HEK293 (cell line): ENCODE measurements at regions not wholly inside any gene's neighbourhood (a gene's known extent, or its start where the extent isn't known, plus 50 kb on each side); places are given as distances from the start of the nearest gene placed in this dataset.

ENCODE experiments used
- ZBTB17 ChIP-seq: fragments of 450-650 bp; formaldehyde crosslinking; IDR thresholded peaks from 2 replicates; pipeline ENCODE4 v1.5.1; 2016; ENCODE audit warnings: missing biosample characterization, missing genetic modification characterization
- ZBTB21 ChIP-seq: fragments of 450-650 bp; formaldehyde crosslinking; IDR thresholded peaks from 2 replicates; pipeline ENCODE4 v1.5.1; 2017; ENCODE audit warnings: missing biosample characterization, missing genetic modification characterization
- ZFP37 ChIP-seq: fragments of 450-650 bp; formaldehyde crosslinking; IDR thresholded peaks from 2 replicates; pipeline ENCODE4 v1.5.1; 2016; ENCODE audit warnings: missing biosample characterization, missing genetic modification characterization
- ZNF121 ChIP-seq: fragments of 450-650 bp; formaldehyde crosslinking; IDR thresholded peaks from 2 replicates; pipeline ENCODE4 v1.5.1; 2016; ENCODE audit warnings: missing biosample characterization, missing genetic modification characterization
- ZNF155 ChIP-seq: fragments of 450-650 bp; formaldehyde crosslinking; IDR thresholded peaks from 2 replicates; pipeline ENCODE4 v1.5.1; 2016; ENCODE audit warnings: missing biosample characterization, missing genetic modification characterization
- ZNF214 ChIP-seq: fragments of 450-650 bp; formaldehyde crosslinking; IDR thresholded peaks from 2 replicates; pipeline ENCODE4 v1.5.1; 2017; ENCODE audit warnings: missing biosample characterization, mild to moderate bottlenecking, missing genetic modification characterization, borderline replicate concordance
- ZNF274 ChIP-seq, 2 experiments: fragments of 200-500 bp in 1 of 2; fragments of 450-650 bp in 1 of 2; sonication (Bioruptor generic) in 1 of 2; formaldehyde crosslinking in 1 of 2; IDR thresholded peaks; 2 replicates each; pipeline versions ENCODE4 v1.5.1 to v1.6.1; 2014 to 2016; ENCODE audit warnings: borderline replicate concordance in 1 of 2, inconsistent platforms in 1 of 2, low read length in 1 of 2, missing biosample characterization in 1 of 2, missing genetic modification characterization in 1 of 2
- ZNF324 ChIP-seq: fragments of 450-650 bp; formaldehyde crosslinking; IDR thresholded peaks from 2 replicates; pipeline ENCODE4 v1.5.1; 2016; ENCODE audit warnings: missing biosample characterization, missing genetic modification characterization
- ZNF354C ChIP-seq: fragments of 450-650 bp; formaldehyde crosslinking; IDR thresholded peaks from 2 replicates; pipeline ENCODE4 v1.5.1; 2016; ENCODE audit warnings: missing biosample characterization, missing genetic modification characterization, low read depth, borderline replicate concordance
- ZNF768 ChIP-seq: fragments of 450-650 bp; formaldehyde crosslinking; IDR thresholded peaks from 2 replicates; pipeline ENCODE4 v1.5.1; 2018; ENCODE audit warnings: missing biosample characterization, mild to moderate bottlenecking, missing genetic modification characterization
- TF ChIP-seq, protein P1 (sequence below): fragments of 450-650 bp; formaldehyde crosslinking; IDR thresholded peaks from 2 replicates; pipeline ENCODE4 v1.5.1; 2016; ENCODE audit warnings: missing biosample characterization, missing genetic modification characterization
- TF ChIP-seq, protein P2 (sequence below): fragments of 450-650 bp; formaldehyde crosslinking; optimal IDR thresholded peaks from 2 replicates; pipeline ENCODE3; 2016; ENCODE audit warnings: missing biosample characterization, mild to moderate bottlenecking, missing genetic modification characterization
- TF ChIP-seq, protein P3 (sequence below): fragments of 450-650 bp; formaldehyde crosslinking; IDR thresholded peaks from 2 replicates; pipeline ENCODE4 v1.5.0; 2017; ENCODE audit warnings: missing biosample characterization, missing genetic modification characterization, borderline replicate concordance

DNA sequence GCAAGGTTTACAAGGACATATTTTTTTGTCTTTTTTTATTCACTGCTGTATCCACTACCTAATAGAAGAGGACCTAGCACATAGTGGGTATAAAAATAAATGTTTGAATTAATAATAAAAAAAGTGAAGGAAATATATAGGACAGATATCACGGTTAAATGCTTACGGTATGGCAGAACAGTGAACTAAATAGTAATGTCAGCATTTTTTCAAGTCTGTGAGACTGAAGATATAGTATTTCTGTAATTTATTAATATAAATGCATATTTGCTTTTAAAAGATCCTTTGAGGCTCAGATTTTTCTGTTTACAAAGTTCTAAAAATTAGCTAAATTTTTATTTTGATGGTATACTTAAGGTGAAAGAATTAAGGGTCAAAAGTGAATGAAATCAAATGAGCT, 68.6 kb upstream of the CNTN5 start:
- no peak for TF ChIP-seq ZBTB21 (tag by site-specific recombination)
- TF ChIP-seq ZNF354C (tag by site-specific recombination), result no peak
- TF ChIP-seq, protein P1, sequence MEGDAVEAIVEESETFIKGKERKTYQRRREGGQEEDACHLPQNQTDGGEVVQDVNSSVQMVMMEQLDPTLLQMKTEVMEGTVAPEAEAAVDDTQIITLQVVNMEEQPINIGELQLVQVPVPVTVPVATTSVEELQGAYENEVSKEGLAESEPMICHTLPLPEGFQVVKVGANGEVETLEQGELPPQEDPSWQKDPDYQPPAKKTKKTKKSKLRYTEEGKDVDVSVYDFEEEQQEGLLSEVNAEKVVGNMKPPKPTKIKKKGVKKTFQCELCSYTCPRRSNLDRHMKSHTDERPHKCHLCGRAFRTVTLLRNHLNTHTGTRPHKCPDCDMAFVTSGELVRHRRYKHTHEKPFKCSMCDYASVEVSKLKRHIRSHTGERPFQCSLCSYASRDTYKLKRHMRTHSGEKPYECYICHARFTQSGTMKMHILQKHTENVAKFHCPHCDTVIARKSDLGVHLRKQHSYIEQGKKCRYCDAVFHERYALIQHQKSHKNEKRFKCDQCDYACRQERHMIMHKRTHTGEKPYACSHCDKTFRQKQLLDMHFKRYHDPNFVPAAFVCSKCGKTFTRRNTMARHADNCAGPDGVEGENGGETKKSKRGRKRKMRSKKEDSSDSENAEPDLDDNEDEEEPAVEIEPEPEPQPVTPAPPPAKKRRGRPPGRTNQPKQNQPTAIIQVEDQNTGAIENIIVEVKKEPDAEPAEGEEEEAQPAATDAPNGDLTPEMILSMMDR (tag by site-specific recombination), result no peak
- TF ChIP-seq ZFP37 (tag by site-specific recombination), result no peak
- TF ChIP-seq ZBTB17 (tag by site-specific recombination), result no peak
- no peak for TF ChIP-seq ZNF274 (IDR thresholded peaks at IDR 0.05; ENCODE audit: low read length)
- TF ChIP-seq ZNF274 (tag by site-specific recombination; IDR thresholded peaks at IDR 0.05; ENCODE audit: borderline replicate concordance), result no peak
- no peak for TF ChIP-seq ZNF155 (tag by site-specific recombination)
- TF ChIP-seq, protein P2, sequence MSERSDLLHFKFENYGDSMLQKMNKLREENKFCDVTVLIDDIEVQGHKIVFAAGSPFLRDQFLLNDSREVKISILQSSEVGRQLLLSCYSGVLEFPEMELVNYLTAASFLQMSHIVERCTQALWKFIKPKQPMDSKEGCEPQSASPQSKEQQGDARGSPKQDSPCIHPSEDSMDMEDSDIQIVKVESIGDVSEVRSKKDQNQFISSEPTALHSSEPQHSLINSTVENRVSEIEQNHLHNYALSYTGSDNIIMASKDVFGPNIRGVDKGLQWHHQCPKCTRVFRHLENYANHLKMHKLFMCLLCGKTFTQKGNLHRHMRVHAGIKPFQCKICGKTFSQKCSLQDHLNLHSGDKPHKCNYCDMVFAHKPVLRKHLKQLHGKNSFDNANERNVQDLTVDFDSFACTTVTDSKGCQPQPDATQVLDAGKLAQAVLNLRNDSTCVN, result no peak
- no peak for TF ChIP-seq ZNF121
- TF ChIP-seq ZNF214 (tag by site-specific recombination), result no peak
- TF ChIP-seq ZNF324 (tag by site-specific recombination), result no peak
- TF ChIP-seq, protein P3, sequence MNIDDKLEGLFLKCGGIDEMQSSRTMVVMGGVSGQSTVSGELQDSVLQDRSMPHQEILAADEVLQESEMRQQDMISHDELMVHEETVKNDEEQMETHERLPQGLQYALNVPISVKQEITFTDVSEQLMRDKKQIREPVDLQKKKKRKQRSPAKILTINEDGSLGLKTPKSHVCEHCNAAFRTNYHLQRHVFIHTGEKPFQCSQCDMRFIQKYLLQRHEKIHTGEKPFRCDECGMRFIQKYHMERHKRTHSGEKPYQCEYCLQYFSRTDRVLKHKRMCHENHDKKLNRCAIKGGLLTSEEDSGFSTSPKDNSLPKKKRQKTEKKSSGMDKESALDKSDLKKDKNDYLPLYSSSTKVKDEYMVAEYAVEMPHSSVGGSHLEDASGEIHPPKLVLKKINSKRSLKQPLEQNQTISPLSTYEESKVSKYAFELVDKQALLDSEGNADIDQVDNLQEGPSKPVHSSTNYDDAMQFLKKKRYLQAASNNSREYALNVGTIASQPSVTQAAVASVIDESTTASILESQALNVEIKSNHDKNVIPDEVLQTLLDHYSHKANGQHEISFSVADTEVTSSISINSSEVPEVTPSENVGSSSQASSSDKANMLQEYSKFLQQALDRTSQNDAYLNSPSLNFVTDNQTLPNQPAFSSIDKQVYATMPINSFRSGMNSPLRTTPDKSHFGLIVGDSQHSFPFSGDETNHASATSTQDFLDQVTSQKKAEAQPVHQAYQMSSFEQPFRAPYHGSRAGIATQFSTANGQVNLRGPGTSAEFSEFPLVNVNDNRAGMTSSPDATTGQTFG (tag by site-specific recombination), result no peak
- TF ChIP-seq ZNF768 (tag by site-specific recombination), result no peak
